ENCODE measurements at regions not wholly inside any gene's neighbourhood (a gene's known extent, or its start where the extent isn't known, plus 50 kb on each side); places are given as distances from the start of the nearest gene placed in this dataset.

DNA sequence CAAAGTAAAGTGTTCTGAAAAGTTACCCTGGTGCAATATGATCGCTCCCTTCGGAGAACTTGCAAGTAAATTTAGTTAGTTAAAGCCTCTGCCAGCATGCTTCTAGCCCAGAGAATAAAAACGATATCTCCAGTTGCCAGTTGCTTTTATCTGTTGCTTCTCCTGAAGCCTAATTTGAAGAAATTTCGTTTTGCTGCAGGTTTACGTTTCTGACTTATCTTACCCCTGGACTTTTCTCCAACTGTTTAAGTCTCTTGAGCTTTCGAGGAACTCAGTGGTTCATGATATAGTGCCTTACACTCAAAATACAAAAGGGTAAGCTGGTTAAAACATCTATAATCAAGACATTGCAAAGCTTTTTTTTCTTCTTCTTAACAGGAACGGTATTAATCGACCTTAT is 131.1 kb downstream of the FAM161A start:
- Histone ChIP-seq H3K9me3 (peaks cover 0 to 10% (median 3%) of the 10 kb centered on the region in 11 donors), H3K27ac (no peak overlapping the region), H3K4me1 (peaks cover 0 to 10% (median 0%) of the 10 kb centered on the region in 9 donors), H3K4me3 (no peak overlapping the region), H3K27me3 (no peaks in the 10 kb centered on the region), H3K36me3 (no peaks in the 10 kb centered on the region)
- 86% methylated on average over 8 of the region's 8 CpGs for WGBS, 2 donors
- TF ChIP-seq, protein P1, sequence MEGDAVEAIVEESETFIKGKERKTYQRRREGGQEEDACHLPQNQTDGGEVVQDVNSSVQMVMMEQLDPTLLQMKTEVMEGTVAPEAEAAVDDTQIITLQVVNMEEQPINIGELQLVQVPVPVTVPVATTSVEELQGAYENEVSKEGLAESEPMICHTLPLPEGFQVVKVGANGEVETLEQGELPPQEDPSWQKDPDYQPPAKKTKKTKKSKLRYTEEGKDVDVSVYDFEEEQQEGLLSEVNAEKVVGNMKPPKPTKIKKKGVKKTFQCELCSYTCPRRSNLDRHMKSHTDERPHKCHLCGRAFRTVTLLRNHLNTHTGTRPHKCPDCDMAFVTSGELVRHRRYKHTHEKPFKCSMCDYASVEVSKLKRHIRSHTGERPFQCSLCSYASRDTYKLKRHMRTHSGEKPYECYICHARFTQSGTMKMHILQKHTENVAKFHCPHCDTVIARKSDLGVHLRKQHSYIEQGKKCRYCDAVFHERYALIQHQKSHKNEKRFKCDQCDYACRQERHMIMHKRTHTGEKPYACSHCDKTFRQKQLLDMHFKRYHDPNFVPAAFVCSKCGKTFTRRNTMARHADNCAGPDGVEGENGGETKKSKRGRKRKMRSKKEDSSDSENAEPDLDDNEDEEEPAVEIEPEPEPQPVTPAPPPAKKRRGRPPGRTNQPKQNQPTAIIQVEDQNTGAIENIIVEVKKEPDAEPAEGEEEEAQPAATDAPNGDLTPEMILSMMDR (IDR thresholded peaks at IDR 0.05): no peak
- DNase-seq (no peak), ATAC-seq (no peak)
- intact Hi-C loops (cut with DNase I): no loop called here

DNA sequence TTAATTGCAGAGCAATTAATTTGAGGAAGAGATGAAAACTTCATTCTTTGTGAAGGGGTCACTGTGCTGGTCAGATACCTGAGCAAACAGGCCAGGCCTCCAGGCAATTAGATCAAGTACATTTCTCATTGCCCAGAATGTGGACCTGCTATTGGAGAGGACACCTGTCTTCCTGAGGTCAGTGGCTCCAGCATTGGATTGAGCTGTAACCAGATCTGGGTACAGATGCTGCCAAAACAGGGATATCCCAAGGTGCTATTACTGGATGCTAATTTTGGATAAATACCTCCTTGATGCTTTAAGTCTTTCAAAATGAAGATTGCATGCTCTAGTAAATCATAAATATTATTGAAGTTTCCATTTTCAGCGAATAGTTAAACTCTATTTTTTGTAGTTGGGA is 131.5 kb downstream of the FAM161A start:
- Histone ChIP-seq H3K9me3 (peaks cover 0 to 9% (median 3%) of the 10 kb centered on the region in 11 donors), H3K36me3 (no peaks in the 10 kb centered on the region), H3K4me1 (peaks cover 0 to 10% (median 0%) of the 10 kb centered on the region in 9 donors), H3K27me3 (no peaks in the 10 kb centered on the region), H3K27ac (no peak overlapping the region), H3K4me3 (no peak overlapping the region)
- intact Hi-C loops (cut with DNase I): no loop called here
- no peak for DNase-seq
- no peak for ATAC-seq
- TF ChIP-seq, protein P1 (IDR thresholded peaks at IDR 0.05): no peak
- 80 to 87% methylated on average over 1 of the region's 1 CpG for WGBS, 2 donors

DNA sequence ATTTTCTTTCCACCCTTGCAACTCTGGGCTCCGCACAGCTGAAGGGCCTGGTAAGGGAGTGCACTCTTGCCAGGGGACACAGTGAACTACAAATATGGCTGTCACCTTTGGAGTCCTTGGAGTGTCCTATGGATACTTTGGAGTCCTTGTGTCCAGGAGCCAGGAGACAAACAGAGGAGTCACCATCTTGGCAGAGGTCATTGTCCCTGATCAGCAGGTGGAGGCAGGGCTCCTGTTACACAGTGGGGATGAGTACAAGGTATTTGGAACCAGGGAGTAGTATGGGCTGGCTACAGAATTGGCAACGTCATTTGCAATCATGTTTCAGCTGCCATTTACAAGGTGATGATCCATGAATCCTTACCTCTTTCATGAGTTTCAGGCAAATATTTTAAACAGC is 132.5 kb downstream of the FAM161A start:
- Histone ChIP-seq H3K9me3 (peaks cover 0 to 1% (median 0%) of the 10 kb centered on the region in 11 donors), H3K27me3 (no peaks in the 10 kb centered on the region), H3K4me1 (peaks cover 0 to 10% (median 0%) of the 10 kb centered on the region in 9 donors), H3K4me3 (no peak overlapping the region), H3K27ac (no peak overlapping the region), H3K36me3 (no peaks in the 10 kb centered on the region)
- WGBS, 2 donors: 86 to 90% methylated on average over 2 of the region's 2 CpGs
- intact Hi-C loops (cut with DNase I): no loop called here
- ATAC-seq (no peak), DNase-seq (no peak)
- TF ChIP-seq, protein P1 (IDR thresholded peaks at IDR 0.05): no peak

DNA sequence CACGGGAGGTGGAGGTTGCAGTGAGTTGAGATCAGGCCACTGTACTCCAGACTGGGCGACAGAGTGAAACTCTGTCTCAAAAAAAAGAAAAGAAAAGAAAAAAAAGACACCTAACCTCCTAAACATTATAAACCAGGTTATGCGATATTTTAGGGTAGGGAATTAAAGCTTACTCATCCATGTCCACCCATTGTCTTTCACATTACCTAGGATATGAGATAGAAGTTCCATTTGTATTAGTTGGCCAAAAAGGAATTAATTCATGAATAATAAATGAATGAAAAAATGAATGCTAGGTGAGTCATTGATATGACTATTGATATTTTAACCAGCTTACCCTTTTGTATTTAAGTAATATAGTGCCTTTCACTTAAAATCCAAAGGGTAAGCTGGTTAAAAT is 132.9 kb downstream of the FAM161A start:
- TF ChIP-seq, protein P1 (IDR thresholded peaks at IDR 0.05): no peak
- H3K27me3 ChIP-seq: no peaks in the 10 kb centered on the region
- DNase-seq (no peak), ATAC-seq (no peak)
- WGBS, 2 donors: 83 to 90% methylated on average over 3 of the region's 3 CpGs
- intact Hi-C loops (cut with DNase I): no loop called here
- no peak overlapping the region for H3K4me3 ChIP-seq
- H3K9me3 ChIP-seq: no peaks in the 10 kb centered on the region
- no peak overlapping the region for H3K27ac ChIP-seq
- no peaks in the 10 kb centered on the region for H3K36me3 ChIP-seq
- peaks cover 0 to 10% (median 0%) of the 10 kb centered on the region in 9 donors for H3K4me1 ChIP-seq

Measured in heart right ventricle (tissue), 16 donors.